AG09309 (cell line): ENCODE measurements at regions not wholly inside any gene's neighbourhood (a gene's known extent, or its start where the extent isn't known, plus 50 kb on each side); places are given as distances from the start of the nearest gene placed in this dataset.

Experiments used
- DNase-seq: peaks from one replicate; pipeline ENCODE4 v3.0.0-alpha.2; 2010; ENCODE audit warnings: low read depth
- H3K4me3 ChIP-seq: 2 replicates; pipeline ENCODE4 v1.5.1; 2011; ENCODE audit warnings: mild to moderate bottlenecking, low read depth, low read length, moderate library complexity; ENCODE audit not compliant: control insufficient read depth
- TF ChIP-seq, protein P1 (sequence below): IDR thresholded peaks from 2 replicates; pipeline ENCODE4 v1.5.1; 2011; ENCODE audit warnings: mild to moderate bottlenecking, low read depth, low read length, inconsistent platforms; ENCODE audit not compliant: insufficient read depth, control insufficient read depth; ENCODE audit errors: missing control alignments

DNA sequence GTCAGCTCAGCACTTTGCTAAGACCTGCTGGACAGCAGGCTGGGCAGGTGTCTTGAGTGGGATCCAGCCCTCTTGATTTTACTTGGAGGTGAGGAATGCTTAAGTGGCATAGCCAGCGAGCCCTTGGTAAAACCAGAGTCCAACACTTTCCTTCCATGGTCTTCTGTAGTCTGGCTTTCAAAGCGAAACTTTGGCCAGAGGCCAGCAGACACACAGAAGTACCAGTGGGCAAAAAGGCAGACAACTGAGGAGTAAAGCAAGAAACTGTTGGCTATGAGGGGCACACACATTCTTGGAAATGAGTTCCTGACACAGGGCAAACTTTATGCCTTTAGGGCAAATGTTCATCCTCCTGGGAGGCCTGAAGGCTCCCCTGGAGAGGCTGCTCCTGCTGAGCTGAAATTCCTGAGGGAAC, 281.0 kb upstream of the POU3F1 start:
- no peak for DNase-seq
- TF ChIP-seq, protein P1, sequence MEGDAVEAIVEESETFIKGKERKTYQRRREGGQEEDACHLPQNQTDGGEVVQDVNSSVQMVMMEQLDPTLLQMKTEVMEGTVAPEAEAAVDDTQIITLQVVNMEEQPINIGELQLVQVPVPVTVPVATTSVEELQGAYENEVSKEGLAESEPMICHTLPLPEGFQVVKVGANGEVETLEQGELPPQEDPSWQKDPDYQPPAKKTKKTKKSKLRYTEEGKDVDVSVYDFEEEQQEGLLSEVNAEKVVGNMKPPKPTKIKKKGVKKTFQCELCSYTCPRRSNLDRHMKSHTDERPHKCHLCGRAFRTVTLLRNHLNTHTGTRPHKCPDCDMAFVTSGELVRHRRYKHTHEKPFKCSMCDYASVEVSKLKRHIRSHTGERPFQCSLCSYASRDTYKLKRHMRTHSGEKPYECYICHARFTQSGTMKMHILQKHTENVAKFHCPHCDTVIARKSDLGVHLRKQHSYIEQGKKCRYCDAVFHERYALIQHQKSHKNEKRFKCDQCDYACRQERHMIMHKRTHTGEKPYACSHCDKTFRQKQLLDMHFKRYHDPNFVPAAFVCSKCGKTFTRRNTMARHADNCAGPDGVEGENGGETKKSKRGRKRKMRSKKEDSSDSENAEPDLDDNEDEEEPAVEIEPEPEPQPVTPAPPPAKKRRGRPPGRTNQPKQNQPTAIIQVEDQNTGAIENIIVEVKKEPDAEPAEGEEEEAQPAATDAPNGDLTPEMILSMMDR: no peak
- no peak overlapping the region for H3K4me3 ChIP-seq

DNA sequence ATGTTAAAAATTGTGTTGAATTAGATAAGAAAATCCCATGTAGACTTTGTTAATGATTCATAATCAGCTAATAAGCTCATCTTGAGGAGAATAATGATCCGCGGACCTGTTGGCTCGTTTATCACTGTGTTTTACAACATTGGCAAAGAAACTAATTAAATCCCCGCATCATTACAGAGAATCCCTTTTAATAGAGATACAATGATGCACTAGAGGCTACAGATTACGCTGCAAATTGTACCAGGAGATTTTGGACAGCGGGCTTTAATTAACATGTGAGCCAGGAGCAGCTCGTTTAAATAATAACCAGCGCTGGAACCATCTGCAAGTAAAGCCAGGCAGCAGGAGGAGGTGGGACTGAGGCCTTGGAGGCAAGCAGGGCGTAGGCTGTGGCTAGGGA, 280.3 kb upstream of the POU3F1 start:
- H3K4me3 ChIP-seq: no peak overlapping the region
- TF ChIP-seq, protein P1: no peak
- no peak for DNase-seq

- no peak overlapping the region for H3K4me3 ChIP-seq
- TF ChIP-seq, protein P1: no peak
- DNase-seq: no peak
Measured at GRCh38 chr1:38326135-38326534, 279.5 kb upstream of the POU3F1 start.

GRCh38 chr1:38312753-38313152, 266.2 kb upstream of the POU3F1 start:
- no peak for DNase-seq
- no peak overlapping the region for H3K4me3 ChIP-seq
- TF ChIP-seq, protein P1: no peak

GRCh38 chr1:38310079-38310478, 263.5 kb upstream of the POU3F1 start:
- TF ChIP-seq, protein P1: no peak
- H3K4me3 ChIP-seq: no peak overlapping the region
- DNase-seq: no peak

GRCh38 chr1:38308780-38309179, 262.2 kb upstream of the POU3F1 start:
- TF ChIP-seq, protein P1: no peak
- H3K4me3 ChIP-seq: no peak overlapping the region
- no peak for DNase-seq

DNA sequence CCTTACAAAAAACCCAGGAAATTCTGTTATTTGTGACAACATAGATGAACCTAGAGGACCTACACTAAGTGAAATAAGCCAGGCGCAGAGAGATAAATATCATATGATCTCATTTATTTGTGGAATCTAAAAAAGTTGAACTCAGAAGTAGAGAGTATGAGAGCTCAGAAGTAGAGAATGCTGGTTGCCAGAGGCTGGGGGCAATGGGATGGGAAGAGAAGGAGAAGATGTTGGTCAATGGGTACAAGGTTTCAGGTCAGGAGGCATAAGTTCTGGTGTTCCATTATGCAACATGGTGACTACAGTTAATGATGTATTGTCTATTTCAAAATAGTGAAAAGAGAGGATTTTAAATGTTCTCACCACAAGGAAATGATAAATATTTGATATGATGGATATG, 259.1 kb upstream of the POU3F1 start:
- TF ChIP-seq, protein P1: no peak
- DNase-seq: no peak
- no peak overlapping the region for H3K4me3 ChIP-seq
